GM10248 (cell line): ENCODE measurements at regions not wholly inside any gene's neighbourhood (a gene's known extent, or its start where the extent isn't known, plus 50 kb on each side); places are given as distances from the start of the nearest gene placed in this dataset.
"Not testable (repeated sequence)": the region's sequence is repeated elsewhere in the genome, so short reads cannot be mapped to it uniquely, and the experiment has no call there.

Source experiments
- CTCF ChIA-PET: fragments of 300-600 bp; sonication (Branson Sonifier 250); formaldehyde crosslinking; extraction: SDS; loops from one replicate; lab custom pipeline; 2021; ENCODE audit warnings: antibody characterized with exemption; lab: Yijun Ruan, JAX
- POLR2A ChIA-PET: fragments of 350-650 bp; sonication (Branson Sonifier 250); formaldehyde crosslinking; extraction: SDS; loops from one replicate; lab custom pipeline; 2020; ENCODE audit warnings: antibody characterized with exemption; lab: Yijun Ruan, JAX
- DNase-seq: peaks from one replicate; pipeline ENCODE4 v3.0.0; 2012; ENCODE audit errors: extremely low spot score
- CTCF ChIP-seq: IDR thresholded peaks from 2 replicates; pipeline ENCODE4 v1.5.1; 2012; ENCODE audit warnings: mild to moderate bottlenecking, low read depth; ENCODE audit errors: extremely low read depth, missing control alignments, control extremely low read depth

DNA sequence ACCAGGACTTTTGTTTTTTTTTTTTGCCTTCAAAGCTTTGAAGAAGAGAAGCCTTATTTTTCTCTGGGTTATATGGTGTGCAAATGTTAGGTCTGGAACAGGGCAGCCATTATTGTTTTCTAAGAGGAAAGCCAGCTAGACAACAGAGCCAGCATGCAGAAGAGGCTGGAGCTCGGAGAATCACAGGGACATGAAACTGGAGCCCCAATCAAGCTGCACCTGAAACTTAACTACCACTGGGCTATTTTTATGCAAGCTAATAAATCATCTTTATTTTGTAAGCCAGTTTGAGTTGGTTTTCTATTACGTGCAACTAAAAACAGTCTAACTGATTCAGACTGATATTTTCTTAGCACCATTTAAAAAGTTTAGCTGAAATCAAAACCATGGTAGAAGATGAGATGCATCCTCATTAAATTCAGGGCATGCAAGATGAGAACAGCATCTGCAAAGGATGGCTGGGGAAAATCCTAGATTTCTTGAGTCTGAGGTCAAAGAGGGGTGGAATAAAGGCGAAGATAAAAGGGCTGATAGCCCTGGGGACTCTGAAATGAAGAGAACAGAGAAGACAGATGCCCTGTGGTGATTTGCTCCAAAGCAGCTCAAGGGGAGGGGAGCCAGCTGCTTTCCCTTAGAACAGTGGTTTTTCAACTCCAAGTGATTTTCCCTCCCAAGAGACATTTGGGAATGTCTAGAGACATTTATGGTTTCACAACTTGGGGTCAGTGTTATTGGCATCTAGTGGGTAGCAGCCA lies 177.1 kb upstream of the WSCD1 start:
- DNase-seq = no peak
- TF ChIP-seq CTCF = no peak
- CTCF ChIA-PET = interaction anchor here (1.2 to 1.8 kb wide), 2 partner anchors 7 to 24 kb away, joined by 3 to 4 read pairs; no protein-coding TSS in a partner anchor
- POLR2A ChIA-PET = no interaction called here

DNA sequence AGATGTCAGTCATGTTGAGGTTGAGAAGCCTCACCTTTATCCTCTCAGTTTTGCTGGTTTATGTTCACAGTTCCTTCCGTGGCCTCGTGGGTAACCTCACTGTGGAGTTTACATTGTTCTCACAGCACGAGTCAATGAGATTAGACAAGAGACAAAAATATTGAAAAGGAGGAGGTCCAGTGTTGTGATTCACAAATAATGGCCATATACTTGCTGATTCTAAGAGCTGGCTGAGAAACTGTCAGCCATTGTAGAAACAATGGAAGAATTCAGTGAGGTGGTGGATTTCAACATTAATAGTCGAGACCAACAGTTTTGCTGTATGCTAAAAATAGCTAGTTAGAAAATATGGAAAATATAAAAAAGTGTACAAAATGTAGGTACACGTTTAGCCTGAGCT lies 176.4 kb upstream of the WSCD1 start:
- POLR2A ChIA-PET = no interaction called here
- CTCF ChIA-PET = interaction anchor here (1.2 to 1.8 kb wide), 2 partner anchors 8 to 25 kb away, joined by 3 to 4 read pairs; no protein-coding TSS in a partner anchor
- no peak for TF ChIP-seq CTCF
- no peak for DNase-seq

DNA sequence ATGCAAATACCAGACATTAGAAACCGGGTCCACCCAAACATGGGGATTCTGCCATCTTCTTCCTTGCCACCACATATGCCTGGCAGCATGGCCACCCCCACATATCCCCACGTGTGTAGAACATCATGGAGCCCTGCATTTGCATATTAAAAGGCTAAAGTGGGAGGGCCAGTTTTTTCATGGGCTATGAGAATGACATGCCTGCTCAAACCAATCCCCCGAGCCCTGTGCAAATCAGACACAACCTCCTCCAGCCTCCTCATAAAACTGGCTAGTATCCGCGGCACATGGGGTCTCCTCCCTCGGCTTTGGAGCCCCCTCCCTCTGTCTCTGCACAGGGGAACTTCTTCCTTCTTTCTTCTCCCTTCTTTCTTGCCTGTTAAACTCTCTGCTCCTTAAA lies 174.9 kb upstream of the WSCD1 start:
- POLR2A ChIA-PET = no interaction called here
- DNase-seq = no peak
- CTCF ChIA-PET = interaction anchor here (1.1 to 1.8 kb wide), 2 partner anchors 9 to 303 kb away, joined by 3 to 4 read pairs; no protein-coding TSS in a partner anchor

GRCh38 chr17:5896215-5896614 lies 174.0 kb upstream of the WSCD1 start:
- no peak for TF ChIP-seq CTCF
- ChIA-PET CTCF (interaction anchor here (1.1 kb wide), 1 partner anchor 304 kb away, joined by 3 read pairs; no protein-coding TSS in a partner anchor), POLR2A (no interaction called here)

More for the DNA sequence above, 174.9 kb upstream of the WSCD1 start:
- TF ChIP-seq CTCF = no peak

GRCh38 chr17:5897275-5897911 lies 172.8 kb upstream of the WSCD1 start:
- ChIA-PET CTCF (no interaction called here), POLR2A (no interaction called here)
- DNase-seq = no peak
- TF ChIP-seq CTCF = no peak

More at GRCh38 chr17:5896215-5896614, 174.0 kb upstream of the WSCD1 start:
- DNase-seq = no peak

DNA sequence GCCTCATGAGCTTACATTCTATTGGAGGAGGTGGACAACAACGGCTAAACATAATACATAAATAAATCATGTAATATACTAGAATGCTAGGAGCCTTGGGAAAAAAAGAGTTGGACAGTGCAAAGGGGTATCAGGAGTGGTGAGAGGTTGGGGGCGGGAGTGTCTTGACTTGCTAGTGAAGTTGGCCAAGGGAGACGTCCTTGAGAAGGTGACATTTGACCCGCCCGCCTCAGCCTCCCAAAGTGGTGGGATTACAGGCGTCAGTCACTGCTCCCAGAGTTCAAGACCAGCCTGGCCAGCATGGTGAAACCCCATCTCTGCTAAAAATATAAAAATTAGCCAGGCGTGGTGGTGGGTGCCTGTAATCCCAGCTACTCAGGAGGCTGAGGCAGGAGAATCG lies 172.2 kb upstream of the WSCD1 start:
- CTCF ChIA-PET, POLR2A ChIA-PET, DNase-seq: not testable (repeated sequence)

- CTCF ChIA-PET = no interaction called here
- POLR2A ChIA-PET = no interaction called here
- no peak for TF ChIP-seq CTCF
- DNase-seq = no peak
These were observed 171.8 kb upstream of the WSCD1 start for GRCh38 chr17:5898406-5898805.
